ENCODE measurements at regions not wholly inside any gene's neighbourhood (a gene's known extent, or its start where the extent isn't known, plus 50 kb on each side); places are given as distances from the start of the nearest gene placed in this dataset.

DNA sequence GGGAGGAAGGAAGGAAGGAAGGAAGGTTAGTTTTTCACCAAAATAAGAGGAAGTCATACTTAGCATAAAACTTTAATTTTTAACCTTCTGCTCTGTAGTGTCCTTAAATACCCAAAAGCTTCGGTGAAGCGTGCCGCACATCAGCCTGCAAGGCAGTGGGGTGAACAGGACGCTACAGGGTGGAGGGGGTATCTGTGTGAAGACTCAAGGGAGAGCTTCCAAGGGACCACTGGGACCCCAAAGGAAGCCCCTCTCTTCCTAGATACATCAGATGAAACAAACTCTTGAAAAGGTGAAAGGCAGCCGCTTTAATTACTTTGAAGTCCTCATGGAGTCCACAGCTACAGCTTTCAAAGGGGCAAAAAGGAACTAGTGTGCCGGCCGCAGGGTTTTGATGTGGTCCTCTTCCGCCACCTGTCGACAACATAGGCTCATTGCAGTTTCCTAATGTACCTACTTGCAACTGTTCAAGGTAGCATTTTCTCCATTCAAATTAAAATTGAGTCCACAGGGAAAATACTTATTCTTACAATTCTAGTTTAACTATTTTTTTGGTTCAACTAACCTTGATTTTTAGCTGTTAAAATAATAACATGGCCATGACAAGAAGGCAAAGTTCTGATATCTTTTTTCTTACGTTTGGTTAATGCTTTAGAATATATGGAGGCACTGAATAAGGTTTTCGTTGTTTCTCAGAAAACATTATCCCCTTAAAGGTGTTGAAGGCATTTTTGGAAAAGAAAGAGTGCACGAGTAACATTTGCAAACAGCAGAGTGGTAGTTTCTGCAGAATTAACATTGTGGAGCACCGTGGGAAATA, 135.0 kb upstream of the RIPOR2 start:
- H3K4me2 ChIP-seq (ENCODE audit: low read depth, low read length), result peak overlapping the region; percentile 45; the same call in 1 of the 2 replicates
- no peaks in the 10 kb centered on the region for H3K9me3 ChIP-seq (ENCODE audit: low read length)
- intact Hi-C loops (cut with micrococcal nuclease; ENCODE audit: unreplicated experiment), result loop anchor here (1.0 to 10.0 kb wide), 5 partner anchors 214 to 788 kb away; no protein-coding TSS in a partner anchor
- peak; percentile 68 for DNase-seq (ENCODE audit: low spot score)
- H3K9ac ChIP-seq (ENCODE audit: insufficient read depth, low read depth, low read length), result no peak overlapping the region
- H3K4me3 ChIP-seq (replicated peaks in 1 of 3; ENCODE audit: insufficient read depth in 1 of 3, low read depth in 2 of 3, low read length in 3 of 3), result no peak overlapping the region
- peak; percentile 89 for FAIRE-seq
- no peaks in the 10 kb centered on the region for H3K36me3 ChIP-seq (replicated peaks in 1 of 2; ENCODE audit: control insufficient read depth in 1 of 2, insufficient read depth in 2 of 2, low read length in 2 of 2)
- in situ Hi-C loops (cut with HindIII; ENCODE audit: extremely low pct_ligation_motif_present, low pct_unique_long_range_greater_than_20kb), result loop anchor here (5.0 to 25.0 kb wide), 2 partner anchors 213 to 483 kb away; no protein-coding TSS in a partner anchor
- H3K27me3 ChIP-seq (ENCODE audit: control insufficient read depth in 1 of 2, insufficient read depth in 2 of 2, low read length in 2 of 2), result 0 out of 5 replicates have a peak, but pooled peaks cover 0 to 3% of the 10 kb centered on the region in 2 experiments
- CTCF ChIA-PET (ENCODE audit: low intra/inter-chr PET ratio, low total read pairs), result interaction anchor here (1.2 to 2.1 kb wide), 4 partner anchors 214 to 578 kb away, joined by 3 to 17 read pairs (median 4); no protein-coding TSS in a partner anchor
- H4K20me1 ChIP-seq (ENCODE audit: insufficient read depth, low read length), result no peaks in the 10 kb centered on the region
- POLR2A ChIA-PET, result no interaction called here
- 26% methylated on average over 13 of the region's 13 CpGs for WGBS (ENCODE audit: low lambda C conversion rate)
- H3K27ac ChIP-seq (ENCODE audit: extremely low read length, insufficient read depth, low read length), result no peak overlapping the region
- H2AFZ ChIP-seq (ENCODE audit: low read length), result peak overlapping the region; percentile 45
- H3K79me2 ChIP-seq (ENCODE audit: insufficient read depth, low read length), result no peaks in the 10 kb centered on the region
- no TSS peak for BruUV-seq (replicated peaks)
- peak; percentile 94 for ATAC-seq
- H3K4me1 ChIP-seq (ENCODE audit: insufficient read depth, low read length), result no peaks in the 10 kb centered on the region
- TF ChIP-seq PAF1 (CRISPR knock-in tag; IDR thresholded peaks at IDR 0.05) (no peak), MIXL1 (CRISPR knock-in tag; IDR thresholded peaks at IDR 0.05) (peak; percentile 69; the same call in 1 of the 2 replicates), ZNF619 (CRISPR knock-in tag; IDR thresholded peaks at IDR 0.05) (no peak), ZNF431 (CRISPR knock-in tag; IDR thresholded peaks at IDR 0.05; ENCODE audit: borderline replicate concordance, low read depth) (no peak), PHB2 (IDR thresholded peaks at IDR 0.05; ENCODE audit: partially characterized antibody) (no peak), ZNF552 (CRISPR knock-in tag; IDR thresholded peaks at IDR 0.05; ENCODE audit: borderline replicate concordance) (no peak), ZNF274 (CRISPR knock-in tag; IDR thresholded peaks at IDR 0.05) (no peak), ZNF790 (CRISPR knock-in tag; IDR thresholded peaks at IDR 0.05; ENCODE audit: borderline replicate concordance) (no peak), NRL (CRISPR knock-in tag; IDR thresholded peaks at IDR 0.05; ENCODE audit: borderline replicate concordance) (no peak), ZNF432 (CRISPR knock-in tag; IDR thresholded peaks at IDR 0.05; ENCODE audit: borderline replicate concordance) (no peak), CBX2 (IDR thresholded peaks at IDR 0.05; ENCODE audit: low read depth, low read length) (no peak), CBX2 (CRISPR knock-in tag; IDR thresholded peaks at IDR 0.05; ENCODE audit: low read depth) (no peak)
- TF ChIP-seq, protein P1, sequence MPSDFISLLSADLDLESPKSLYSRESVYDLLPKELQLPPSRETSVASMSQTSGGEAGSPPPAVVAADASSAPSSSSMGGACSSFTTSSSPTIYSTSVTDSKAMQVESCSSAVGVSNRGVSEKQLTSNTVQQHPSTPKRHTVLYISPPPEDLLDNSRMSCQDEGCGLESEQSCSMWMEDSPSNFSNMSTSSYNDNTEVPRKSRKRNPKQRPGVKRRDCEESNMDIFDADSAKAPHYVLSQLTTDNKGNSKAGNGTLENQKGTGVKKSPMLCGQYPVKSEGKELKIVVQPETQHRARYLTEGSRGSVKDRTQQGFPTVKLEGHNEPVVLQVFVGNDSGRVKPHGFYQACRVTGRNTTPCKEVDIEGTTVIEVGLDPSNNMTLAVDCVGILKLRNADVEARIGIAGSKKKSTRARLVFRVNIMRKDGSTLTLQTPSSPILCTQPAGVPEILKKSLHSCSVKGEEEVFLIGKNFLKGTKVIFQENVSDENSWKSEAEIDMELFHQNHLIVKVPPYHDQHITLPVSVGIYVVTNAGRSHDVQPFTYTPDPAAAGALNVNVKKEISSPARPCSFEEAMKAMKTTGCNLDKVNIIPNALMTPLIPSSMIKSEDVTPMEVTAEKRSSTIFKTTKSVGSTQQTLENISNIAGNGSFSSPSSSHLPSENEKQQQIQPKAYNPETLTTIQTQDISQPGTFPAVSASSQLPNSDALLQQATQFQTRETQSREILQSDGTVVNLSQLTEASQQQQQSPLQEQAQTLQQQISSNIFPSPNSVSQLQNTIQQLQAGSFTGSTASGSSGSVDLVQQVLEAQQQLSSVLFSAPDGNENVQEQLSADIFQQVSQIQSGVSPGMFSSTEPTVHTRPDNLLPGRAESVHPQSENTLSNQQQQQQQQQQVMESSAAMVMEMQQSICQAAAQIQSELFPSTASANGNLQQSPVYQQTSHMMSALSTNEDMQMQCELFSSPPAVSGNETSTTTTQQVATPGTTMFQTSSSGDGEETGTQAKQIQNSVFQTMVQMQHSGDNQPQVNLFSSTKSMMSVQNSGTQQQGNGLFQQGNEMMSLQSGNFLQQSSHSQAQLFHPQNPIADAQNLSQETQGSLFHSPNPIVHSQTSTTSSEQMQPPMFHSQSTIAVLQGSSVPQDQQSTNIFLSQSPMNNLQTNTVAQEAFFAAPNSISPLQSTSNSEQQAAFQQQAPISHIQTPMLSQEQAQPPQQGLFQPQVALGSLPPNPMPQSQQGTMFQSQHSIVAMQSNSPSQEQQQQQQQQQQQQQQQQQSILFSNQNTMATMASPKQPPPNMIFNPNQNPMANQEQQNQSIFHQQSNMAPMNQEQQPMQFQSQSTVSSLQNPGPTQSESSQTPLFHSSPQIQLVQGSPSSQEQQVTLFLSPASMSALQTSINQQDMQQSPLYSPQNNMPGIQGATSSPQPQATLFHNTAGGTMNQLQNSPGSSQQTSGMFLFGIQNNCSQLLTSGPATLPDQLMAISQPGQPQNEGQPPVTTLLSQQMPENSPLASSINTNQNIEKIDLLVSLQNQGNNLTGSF (CRISPR knock-in tag; IDR thresholded peaks at IDR 0.05), result no peak
- TF ChIP-seq, protein P2, sequence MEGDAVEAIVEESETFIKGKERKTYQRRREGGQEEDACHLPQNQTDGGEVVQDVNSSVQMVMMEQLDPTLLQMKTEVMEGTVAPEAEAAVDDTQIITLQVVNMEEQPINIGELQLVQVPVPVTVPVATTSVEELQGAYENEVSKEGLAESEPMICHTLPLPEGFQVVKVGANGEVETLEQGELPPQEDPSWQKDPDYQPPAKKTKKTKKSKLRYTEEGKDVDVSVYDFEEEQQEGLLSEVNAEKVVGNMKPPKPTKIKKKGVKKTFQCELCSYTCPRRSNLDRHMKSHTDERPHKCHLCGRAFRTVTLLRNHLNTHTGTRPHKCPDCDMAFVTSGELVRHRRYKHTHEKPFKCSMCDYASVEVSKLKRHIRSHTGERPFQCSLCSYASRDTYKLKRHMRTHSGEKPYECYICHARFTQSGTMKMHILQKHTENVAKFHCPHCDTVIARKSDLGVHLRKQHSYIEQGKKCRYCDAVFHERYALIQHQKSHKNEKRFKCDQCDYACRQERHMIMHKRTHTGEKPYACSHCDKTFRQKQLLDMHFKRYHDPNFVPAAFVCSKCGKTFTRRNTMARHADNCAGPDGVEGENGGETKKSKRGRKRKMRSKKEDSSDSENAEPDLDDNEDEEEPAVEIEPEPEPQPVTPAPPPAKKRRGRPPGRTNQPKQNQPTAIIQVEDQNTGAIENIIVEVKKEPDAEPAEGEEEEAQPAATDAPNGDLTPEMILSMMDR (CRISPR knock-in tag; IDR thresholded peaks at IDR 0.05), result peak; percentile 90
